HG03097 (cell line): ENCODE measurements at regions not wholly inside any gene's neighbourhood (a gene's known extent, or its start where the extent isn't known, plus 50 kb on each side); places are given as distances from the start of the nearest gene placed in this dataset.

ENCODE experiments used
- ATAC-seq: cut with Tn5 transposase; IDR thresholded peaks from one replicate; pipeline ENCODE4 v1.9.1; 2021; ENCODE audit not compliant: unreplicated experiment, low FRiP score

GRCh38 chr2:37780387-37780676 is 108.9 kb upstream of the CDC42EP3 start:
- ATAC-seq = no peak

- ATAC-seq = no peak
These were observed 109.6 kb upstream of the CDC42EP3 start for GRCh38 chr2:37781028-37781427.

GRCh38 chr2:37782155-37782673 is 110.8 kb upstream of the CDC42EP3 start:
- ATAC-seq = no peak

GRCh38 chr2:37782721-37783371 is 111.4 kb upstream of the CDC42EP3 start:
- no peak for ATAC-seq

GRCh38 chr2:37783545-37783944 is 112.1 kb upstream of the CDC42EP3 start:
- no peak for ATAC-seq

GRCh38 chr2:37784071-37784758 is 112.8 kb upstream of the CDC42EP3 start:
- ATAC-seq = no peak

GRCh38 chr2:37784759-37785149 is 113.3 kb upstream of the CDC42EP3 start:
- ATAC-seq = no peak

GRCh38 chr2:37786191-37786698 is 114.8 kb upstream of the CDC42EP3 start:
- ATAC-seq = no peak

- ATAC-seq = no peak
These were observed 115.4 kb upstream of the CDC42EP3 start for GRCh38 chr2:37786854-37787253.

GRCh38 chr2:37788602-37789209 is 117.3 kb upstream of the CDC42EP3 start:
- ATAC-seq = no peak

- no peak for ATAC-seq
These were observed 118.6 kb upstream of the CDC42EP3 start for GRCh38 chr2:37790019-37790418.

- no peak for ATAC-seq
These were observed 119.0 kb upstream of the CDC42EP3 start for GRCh38 chr2:37790462-37790861.

GRCh38 chr2:37792366-37792765 is 120.9 kb upstream of the CDC42EP3 start:
- ATAC-seq = no peak

- ATAC-seq = no peak
These were observed 121.6 kb upstream of the CDC42EP3 start for GRCh38 chr2:37793004-37793403.

GRCh38 chr2:37794717-37795116 is 123.3 kb upstream of the CDC42EP3 start:
- ATAC-seq = no peak

GRCh38 chr2:37795456-37795855 is 124.0 kb upstream of the CDC42EP3 start:
- no peak for ATAC-seq

- no peak for ATAC-seq
These were observed 124.5 kb upstream of the CDC42EP3 start for GRCh38 chr2:37795938-37796337.

- ATAC-seq = no peak
These were observed 125.0 kb upstream of the CDC42EP3 start for GRCh38 chr2:37796481-37796880.

GRCh38 chr2:37797081-37797480 is 125.6 kb upstream of the CDC42EP3 start:
- no peak for ATAC-seq

- ATAC-seq = no peak
These were observed 126.6 kb upstream of the RMDN2 start for GRCh38 chr2:37798315-37799005.

GRCh38 chr2:37800176-37800858 is 124.8 kb upstream of the RMDN2 start:
- no peak for ATAC-seq
